CD4-positive, alpha-beta T cell treated with Interleukin-15 for 1 hour (primary cell): ENCODE measurements at regions not wholly inside any gene's neighbourhood (a gene's known extent, or its start where the extent isn't known, plus 50 kb on each side); places are given as distances from the start of the nearest gene placed in this dataset.

ENCODE experiments used
- DNase-seq: peaks from one replicate; pipeline ENCODE4 v3.0.0-alpha.2; 2020

DNA sequence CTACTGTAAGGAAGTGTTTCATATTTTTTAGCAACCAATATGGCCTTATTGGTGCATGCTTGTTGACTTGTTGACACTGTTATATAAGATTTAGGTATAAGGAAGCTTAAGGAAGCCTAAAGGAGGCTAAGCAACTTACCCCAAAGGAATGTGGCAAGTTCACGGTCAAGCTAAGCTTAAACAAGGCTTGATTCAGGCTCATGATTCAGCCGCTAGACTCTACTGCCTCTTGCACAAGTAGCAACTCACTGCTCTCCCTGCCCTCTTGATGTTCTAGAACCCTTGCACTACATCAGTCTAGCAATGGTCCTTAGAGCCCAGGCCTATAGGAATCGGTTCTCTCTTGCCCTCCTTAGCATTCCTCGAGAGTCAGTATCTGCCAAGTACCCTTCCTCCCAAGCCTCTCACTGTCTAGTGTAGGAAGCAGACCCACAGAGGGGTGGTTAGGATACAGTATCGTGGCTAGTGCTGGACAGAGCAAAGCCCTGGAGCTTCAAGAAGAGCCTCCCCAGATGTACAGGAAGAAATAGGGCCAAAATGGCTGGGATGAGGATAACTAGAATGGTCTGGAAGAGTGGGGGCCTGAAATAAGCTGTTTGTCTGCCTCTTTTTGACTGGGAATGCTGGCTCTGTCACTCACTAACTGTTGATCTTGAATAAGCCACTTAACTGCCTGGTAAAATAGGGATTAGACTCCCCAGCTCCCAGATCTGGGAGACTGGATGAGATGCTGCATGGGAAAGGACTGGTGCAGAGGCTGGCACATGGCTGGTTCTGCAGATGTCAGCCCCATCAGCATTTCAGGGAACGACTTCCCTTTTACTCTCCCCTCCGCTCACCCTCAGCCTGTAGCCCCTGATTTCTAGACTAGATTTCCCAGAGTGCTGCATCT lies 122.2 kb downstream of the NAV1 start:
- no peak for DNase-seq

DNA sequence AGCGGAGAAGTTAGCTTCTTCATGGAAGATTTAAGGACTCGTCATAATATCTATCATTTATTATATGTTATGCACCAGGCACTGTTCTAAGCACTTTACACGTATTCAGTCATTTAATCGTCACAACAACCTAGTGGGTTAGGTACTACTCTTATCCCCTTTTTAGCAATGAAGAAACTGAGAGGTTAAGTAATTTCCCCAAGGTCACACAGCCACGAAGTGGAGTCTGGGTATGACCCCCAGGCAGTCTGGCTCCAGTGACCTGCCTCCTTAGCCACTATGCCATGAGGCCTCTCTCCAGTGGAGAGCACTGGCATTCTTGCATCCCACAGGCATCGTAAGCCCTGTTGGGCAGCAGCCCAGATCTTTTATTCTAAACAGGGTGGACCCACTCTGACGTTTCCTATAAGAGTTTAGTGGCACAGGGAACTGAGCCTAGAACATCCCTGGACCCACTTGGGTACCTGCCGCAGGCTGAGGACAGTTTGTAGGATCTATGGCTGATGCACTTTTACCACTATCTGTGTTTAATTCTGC lies 123.0 kb downstream of the NAV1 start:
- DNase-seq, result no peak

DNA sequence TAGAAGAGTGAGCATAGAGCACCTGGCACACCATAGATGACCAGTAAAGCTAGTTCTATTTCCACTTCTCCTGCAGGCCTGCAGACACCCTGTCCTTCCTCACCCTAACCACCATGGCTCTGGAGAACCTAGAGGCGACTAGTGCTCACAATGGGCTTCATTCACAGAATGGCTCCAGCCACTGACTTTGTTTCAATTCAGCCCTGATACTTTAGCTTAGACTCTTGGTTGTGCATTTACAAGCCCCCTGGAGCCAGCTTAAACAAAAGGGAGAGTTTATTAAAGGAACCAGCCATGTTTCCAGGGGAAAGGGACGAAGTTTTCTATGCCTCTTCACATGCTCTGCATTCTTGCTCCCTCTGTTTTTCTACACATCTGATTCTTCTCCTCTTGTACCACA lies 123.7 kb downstream of the NAV1 start:
- no peak for DNase-seq

DNA sequence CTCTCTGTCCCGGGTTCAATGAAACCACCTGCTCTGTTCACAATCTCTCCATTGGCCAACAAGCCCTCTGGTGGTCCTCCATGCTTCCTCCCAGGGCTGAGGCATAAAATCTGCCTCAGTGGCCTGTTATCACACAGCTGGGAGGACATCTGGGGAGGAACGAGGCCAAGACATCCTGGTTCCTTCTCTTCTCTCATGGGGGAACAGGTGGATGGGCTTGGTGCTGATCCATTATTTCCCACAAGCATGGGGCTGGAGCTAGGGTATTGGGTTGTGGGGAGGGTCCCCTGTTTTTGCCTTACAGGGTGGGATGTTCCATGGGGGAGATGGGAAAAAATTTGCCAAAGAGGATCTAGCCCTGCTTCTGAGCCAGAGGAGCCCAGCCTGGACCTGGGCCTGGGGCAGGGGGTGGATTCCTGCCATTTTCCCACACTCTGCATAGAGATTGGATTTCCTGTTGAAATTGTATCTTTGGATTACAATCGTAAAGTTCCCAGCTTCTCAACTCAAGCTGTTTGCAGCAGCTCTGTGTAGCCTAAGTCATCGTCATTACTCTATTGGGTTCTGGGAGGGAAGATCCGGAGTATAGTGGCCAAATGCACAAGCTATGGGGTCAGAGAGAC lies 124.7 kb downstream of the NAV1 start:
- DNase-seq, result no peak

DNA sequence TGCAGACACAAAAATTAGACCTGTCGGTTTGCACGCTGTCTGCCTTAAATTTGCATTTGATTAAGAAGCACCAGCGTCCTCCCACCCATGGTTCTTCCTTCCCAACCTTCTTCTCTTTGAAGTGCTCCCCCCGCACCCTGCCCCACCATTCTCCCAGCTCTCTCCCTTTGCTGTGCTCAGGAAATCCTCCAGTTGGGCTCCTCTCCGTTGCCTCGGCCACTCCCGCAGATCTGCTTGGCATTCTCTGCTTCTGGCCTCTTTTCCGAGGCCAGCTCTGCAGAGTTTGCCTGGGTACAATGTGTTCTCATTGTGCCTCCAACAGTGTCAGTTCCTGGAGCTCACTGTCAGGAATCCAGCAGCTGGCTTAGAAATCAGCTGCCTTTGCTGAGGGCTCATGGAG lies 126.1 kb downstream of the NAV1 start:
- DNase-seq, result no peak

DNA sequence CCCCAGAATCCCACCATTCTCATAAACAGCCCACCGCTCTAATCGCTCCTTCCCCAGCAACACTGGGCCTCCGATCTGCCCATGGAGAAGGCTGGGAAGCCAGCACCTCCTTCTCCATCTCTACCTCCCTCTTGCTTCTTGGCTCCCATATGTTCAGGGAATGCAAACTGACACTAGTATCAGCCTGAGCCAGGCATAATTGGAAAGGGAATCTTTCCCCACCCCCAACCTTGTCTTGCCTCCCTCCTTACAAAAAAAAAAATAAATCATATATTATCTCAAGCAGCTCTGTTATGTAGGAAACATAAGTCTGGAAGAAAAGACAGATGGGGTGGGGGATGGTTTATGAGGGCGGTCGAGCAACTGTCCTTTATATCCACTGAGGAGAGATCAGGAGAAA lies 127.2 kb downstream of the NAV1 start:
- DNase-seq, result no peak

DNA sequence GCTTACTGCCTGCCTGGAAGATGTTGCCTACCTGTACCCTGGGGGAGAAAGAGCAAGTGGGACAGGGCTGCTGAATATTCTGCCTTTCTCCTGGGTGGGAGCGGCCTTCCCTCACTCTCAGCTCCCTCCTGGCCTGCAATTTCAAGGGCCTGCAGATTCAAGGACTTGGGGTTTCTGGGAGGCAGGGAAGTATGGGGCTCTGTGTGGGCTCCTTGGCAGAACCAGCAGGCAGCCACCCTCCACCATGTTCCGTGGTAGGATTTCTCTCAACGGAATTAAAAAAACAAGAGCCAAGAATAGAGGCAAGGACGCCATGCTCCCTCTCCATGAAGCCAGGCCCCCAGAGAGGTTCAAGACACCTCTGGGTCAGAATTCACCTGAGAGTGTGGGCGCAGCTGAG lies 127.7 kb downstream of the NAV1 start:
- DNase-seq, result no peak

DNA sequence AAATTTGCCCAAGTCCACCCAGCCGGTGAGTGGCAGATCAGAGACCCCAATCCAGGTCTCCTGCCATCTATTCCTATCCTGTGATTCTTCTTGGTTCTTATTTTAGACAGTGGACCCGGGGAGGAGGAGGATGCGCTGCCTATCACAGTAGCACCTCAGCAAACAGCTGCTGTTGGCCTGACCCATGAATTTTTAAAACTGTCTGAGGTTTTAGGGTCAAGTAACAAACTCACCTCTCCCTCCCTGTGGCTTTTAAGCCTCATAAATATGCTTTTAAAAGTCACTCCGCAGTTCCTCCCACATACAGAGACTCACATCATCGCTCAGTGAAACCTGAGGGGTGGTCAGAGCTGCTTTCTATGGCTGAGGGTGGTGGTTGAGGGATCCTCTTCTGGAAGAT lies 128.6 kb downstream of the NAV1 start:
- DNase-seq, result no peak

DNA sequence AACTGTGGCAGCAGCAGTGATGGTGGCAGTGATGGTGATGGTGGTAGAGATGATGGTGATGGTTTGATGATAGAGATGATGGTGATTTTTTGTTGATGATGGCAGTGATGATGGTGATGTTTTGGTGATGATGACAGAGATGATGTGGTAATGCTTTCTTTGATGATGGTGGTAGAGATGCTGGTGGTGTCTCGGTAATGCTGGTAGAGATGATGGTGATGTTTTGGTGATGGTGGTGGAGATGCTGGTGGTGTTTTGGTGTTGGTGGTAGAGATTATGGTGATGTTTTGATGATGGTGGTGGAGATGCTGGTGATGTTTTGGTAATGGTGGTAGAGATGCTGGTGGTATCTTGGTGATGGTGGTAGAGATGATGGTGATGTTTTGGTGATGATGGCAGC lies 131.6 kb downstream of the NAV1 start:
- DNase-seq, result no peak

DNA sequence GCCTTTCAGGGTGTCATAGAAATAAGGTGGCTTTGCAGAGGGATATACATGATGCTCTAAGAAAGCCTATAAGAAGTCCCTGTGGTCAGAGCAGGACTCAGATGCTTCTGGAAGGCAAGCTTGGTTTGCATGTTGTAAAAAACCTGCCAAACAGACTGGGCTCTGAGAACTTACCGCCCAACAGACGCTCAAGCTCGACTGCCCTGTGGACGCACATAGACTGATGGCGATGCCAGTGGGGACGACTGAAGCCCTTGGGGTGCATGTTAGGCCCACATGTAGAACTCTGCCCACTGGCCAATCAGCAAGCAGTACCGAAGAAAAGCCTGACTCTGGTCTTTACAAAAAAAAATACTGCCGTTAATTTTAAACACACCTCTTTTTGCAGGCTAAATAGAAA lies 133.8 kb downstream of the NAV1 start:
- no peak for DNase-seq

DNA sequence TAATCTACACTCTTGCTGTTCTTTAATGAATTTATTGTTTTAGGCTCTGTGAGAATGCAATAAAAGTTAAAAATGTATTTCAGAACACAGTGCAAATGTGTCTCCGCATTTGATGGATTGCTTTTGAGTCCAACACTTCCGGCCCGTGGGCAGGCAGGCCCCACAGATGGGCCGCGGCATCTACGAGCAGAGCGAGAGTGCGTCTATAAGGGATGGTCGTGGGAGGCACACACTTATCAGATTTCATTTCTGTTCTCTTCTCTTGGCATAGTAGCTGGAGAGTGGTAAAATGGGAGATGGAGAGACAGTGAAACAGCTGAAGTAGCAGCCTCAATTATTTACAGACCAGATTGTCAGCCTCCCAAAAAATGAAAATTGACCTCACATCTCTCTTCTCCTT lies 134.2 kb downstream of the NAV1 start:
- DNase-seq, result no peak

DNA sequence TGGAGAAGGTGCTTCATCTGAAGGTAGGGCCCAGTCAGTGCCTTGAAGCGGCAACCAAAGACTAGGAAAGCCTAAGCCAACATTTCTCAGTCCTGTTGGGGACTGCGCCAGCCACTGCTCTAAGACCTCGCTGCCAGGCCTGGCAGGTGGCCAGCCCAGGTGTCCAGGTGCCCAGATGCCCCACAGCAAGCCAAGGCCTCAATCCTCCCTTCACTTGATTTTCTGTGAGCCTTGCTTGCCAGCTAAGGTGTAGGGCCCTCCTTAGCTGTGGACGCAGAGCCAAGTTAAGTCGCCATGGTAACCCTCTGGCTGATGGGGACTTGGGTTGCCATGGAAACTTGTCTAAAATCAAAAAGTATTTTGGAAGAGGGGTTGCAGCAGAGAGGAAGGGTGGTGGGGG lies 135.0 kb downstream of the NAV1 start:
- DNase-seq, result no peak

DNA sequence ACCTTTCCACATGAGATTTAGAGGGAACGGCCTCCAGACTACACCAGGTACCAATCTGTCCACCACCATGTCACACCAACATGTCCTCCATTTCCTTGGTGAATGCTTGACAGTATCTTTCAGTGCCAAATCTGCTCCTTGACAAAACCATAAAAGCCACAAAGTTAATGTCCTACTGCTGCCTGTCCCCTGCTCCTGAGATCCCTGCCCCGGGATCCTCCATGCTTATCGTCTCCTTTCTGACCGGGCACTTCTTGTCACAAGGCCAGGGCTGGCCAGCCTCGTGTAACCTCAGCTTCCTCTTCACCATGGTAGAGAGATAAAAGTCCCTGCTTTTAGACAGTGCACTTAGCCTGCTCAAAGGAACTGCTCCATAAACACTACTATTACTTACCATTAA lies 136.2 kb downstream of the NAV1 start:
- no peak for DNase-seq

DNA sequence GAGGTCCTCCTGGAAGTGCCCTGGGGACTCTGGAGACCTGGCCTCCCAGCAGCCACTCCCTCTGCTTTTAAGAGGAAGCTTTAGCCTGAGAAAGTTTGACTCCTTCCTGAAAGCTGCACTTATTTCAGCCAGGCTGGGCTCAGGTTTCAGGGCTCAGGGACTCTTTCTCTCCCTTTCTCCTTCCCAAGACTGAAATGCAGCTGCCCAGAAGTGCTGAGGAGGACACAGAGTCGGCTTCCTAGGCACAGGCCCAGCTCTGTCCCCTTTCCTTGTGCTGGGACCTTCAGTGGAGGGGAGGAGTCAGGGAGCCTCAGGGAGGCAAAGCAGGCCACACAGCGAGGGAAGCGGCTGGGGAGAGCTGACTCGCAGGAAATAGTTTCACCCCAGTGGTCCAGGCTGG lies 137.3 kb downstream of the NAV1 start:
- DNase-seq, result no peak

DNA sequence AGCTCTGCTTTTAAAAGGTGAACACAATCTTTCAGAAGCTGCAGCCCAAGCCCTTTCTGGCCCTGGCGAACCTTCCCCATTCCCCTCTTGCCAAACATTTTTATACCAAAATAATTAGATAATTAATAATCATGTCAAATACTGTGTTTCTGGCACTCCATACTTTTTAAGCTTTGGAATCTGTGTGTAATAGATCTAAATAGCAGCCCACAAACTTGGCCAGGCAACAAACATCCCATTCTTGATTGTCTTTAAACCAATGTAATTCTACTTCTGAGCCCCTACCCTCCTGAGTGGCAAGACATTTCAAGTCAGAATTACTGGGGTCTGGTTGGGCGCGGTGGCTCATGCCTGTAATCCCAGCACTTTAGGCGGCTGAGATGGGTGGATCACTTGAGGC lies 137.7 kb downstream of the NAV1 start:
- DNase-seq, result no peak

DNA sequence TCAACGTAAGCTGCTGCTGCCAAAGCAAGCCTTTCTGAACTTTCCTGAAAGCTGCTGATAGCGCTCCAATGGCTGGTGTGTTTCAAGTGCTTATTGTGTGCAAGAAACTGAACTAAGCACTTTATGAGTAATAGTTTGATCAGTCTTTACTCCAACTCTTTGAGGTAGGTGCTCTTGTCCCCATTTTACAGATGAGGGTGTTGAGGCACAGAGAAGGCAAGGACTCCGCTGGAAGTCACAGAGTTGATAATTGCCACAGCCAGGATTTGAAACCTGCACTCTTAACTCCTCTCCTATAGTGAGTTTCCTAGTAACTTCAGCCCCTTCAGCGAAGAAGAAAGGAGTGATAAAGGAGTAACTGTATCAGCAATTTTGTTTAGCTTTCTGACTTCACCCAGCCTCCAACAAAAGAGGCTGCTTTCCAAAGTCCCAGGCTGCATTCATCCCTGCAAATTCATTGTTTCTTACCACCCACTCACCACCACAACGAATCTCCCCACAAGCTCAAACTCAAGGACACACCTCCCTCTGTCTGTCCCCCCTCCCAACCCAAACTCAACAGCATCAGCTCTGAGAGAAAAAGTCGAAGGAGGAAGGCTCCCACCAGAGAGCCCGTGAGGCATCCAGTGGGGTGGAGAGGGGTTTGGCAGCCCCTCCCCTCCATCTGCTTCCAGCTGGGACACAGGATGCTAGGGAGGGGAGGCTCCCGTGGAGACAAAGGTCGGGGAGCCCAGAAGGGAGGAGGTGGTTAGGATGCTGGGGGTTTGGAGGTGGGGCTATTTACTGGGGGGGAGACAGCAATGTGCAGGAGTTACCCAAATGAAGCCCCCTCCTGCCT lies 139.6 kb downstream of the NAV1 start:
- no peak for DNase-seq

DNA sequence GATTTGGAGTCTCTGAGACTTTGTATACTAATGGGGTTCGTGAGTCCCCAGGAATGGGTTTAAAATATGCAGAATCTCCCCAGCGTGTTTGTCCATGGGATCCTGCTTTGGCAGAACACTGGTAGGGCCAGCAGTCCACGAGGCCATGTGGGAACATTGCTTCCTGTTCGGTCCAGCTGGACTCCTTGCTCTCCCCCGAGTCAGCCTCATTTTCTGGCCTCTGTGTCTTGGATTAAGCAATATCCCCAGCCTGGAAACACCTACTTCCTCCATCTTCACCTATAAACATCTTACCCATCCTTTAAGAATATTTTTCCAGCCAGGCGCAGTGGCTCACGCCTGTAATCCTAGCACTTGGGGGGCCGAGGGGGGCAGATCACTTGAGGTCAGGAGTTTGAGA lies 142.4 kb downstream of the NAV1 start:
- DNase-seq, result no peak

DNA sequence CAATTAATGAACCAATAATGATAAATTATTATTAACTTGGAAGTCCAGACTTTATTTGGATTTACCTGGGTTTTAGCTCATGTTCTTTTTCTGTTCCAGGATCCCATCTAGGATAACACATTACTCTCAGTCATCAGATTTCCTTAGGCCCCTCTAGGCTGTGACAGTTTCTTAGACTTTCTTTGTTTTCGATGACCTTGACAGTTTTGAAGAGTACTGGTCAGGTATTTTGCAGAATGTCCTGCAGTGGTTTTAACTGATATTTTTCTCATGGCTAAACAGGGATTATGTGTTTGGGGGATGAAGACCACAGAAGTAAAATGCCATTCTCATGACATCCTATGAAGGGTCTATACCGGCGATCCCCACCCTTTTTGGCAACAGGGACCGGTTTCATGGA lies 144.0 kb downstream of the NAV1 start:
- no peak for DNase-seq

DNA sequence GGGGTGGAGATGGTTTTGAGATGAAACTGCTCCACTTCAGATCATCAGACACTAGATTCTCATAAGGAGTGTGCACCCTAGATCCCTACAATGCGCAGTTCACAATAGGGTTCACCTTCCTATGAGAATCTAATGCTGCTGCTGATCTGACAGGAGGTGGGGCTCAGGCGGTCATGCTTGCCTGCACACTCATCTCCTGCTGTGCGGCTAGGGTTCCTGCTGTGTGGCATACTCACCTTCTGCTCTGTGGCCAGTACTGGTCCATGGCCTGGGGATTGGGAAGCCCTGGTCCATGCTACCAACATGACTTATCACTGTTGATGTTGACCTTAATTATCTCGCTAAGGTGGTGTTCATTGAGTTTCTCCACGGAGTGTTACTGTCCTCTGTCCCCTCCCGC lies 144.5 kb downstream of the NAV1 start:
- no peak for DNase-seq

DNA sequence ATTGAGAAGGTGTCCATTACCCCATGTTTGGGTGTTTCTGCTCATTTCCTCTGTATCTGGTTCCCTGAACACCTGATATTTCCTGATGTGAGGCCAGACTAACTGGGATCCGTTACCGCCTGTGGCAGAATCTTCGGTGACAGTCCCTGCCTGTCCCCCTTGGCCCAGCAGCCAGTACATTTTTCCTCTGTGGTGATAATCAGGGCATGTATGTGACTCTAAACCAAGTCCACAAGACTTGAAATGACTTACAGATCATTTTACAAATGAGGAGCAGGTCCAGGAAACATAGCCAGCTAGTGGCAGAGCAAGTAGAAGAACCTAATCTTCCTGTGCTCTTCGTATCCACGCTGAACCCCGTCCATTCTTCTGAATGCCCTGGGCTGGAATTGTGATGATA lies 143.5 kb upstream of the IPO9 start:
- DNase-seq, result no peak

DNA sequence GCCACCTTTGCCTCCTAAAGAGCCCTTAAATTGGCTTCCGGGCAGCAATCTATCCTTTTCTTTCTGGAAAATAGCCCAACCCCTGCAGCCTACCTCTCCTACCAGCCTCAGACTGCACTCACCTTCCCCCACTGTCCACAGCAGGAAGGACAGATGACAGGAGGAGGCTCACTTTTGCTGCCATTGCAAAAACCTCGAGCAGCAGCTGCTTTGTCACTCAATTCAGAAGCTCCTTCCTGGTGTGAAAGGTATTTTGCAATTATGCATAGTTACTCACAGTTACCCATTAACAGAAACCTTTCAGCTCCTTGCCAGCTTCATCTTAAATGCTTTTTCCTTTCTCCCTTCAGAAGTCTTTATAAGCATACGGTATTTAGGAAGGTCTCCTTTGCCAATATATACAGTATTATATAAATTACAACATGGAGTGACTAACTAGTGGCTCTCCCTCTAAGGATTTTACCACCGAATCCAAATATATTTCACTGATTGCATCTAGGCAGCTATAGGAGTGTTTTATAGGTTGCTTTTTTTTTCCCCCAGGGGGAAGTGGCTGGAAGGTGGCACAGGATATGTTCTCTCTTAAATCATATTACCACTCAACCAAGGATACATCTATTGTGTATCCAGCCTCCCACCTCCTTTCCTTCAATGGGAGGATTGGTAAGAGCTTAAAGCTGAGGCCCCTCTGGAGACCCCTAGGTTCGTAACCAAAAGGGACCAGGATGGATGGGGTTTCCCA lies 142.1 kb upstream of the IPO9 start:
- DNase-seq, result no peak

DNA sequence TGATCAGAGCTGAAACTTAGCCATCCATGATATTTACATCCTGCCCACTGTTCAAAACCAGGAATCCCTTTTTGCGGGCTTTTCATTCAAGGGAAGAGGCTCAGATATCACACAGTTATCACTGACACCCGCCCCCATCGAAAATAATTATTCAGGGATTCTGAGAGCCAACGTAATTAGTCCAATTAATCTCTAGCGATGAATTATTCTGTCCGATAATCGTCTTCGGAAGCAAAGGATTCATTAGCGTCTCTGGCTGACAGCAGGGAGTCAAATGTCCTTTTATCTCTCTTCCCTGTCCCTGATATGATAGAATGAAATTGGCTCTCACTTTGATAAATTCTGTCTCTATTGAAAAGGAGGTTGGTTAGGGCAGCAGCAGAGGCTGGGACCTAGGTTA lies 140.4 kb upstream of the IPO9 start:
- no peak for DNase-seq

DNA sequence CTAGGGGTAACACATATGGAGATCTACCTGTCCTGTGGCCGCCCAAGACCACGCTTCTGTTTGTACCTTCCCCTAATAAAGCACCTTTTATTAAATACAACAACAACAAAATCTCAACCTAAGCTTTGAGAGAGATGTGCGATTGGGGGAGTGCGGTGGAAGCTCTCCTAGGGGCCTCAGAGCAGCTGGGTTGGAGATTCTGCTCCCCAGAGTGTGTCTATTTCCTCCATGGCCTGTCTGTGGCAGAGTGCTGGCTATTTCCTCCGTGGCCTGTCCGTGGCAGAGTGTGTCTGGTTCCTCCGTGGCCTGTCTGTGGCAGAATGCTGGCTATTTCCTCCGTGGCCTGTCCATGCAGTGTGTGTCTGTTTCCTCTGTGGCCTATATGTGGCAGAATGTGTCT lies 139.3 kb upstream of the IPO9 start:
- no peak for DNase-seq
